Neural cell (in vitro differentiated cells): ENCODE measurements at regions not wholly inside any gene's neighbourhood (a gene's known extent, or its start where the extent isn't known, plus 50 kb on each side); places are given as distances from the start of the nearest gene placed in this dataset.

Experiments
- H2AFZ ChIP-seq: fragments of 200-600, 300-800 bp; sonication (generic), shearing (Covaris generic); 2 replicates; pipeline ENCODE4 v1.6.0; 2014; ENCODE audit warnings: low read depth, mild to moderate bottlenecking, antibody characterized with exemption, low read length, moderate library complexity
- H3F3A ChIP-seq: fragments of 200-600 bp; shearing (Covaris generic); 2 replicates; pipeline ENCODE4 v1.6.1; 2016; ENCODE audit warnings: mild to moderate bottlenecking, moderate library complexity, mixed read lengths, antibody characterized with exemption, low read length; ENCODE audit not compliant: insufficient read depth, poor library complexity, severe bottlenecking
- H3K27ac ChIP-seq: fragments of 200-600, 300-800 bp; sonication (generic), shearing (Covaris generic); 2 replicates; pipeline ENCODE4 v1.5.1; 2014; ENCODE audit warnings: mild to moderate bottlenecking, low read length, moderate library complexity
- H3K27me3 ChIP-seq: fragments of 300-800, 200-600 bp; sonication (generic), shearing (Covaris generic); 2 replicates; pipeline ENCODE4 v1.6.0; 2014; ENCODE audit warnings: mild to moderate bottlenecking, low read depth, low read length, moderate library complexity; ENCODE audit not compliant: insufficient read depth
- H3K36me3 ChIP-seq: fragments of 300-800, 200-600 bp; sonication (generic), shearing (Covaris generic); 2 replicates; pipeline ENCODE4 v1.5.1; 2014; ENCODE audit warnings: mild to moderate bottlenecking, antibody characterized with exemption, low read length, moderate library complexity; ENCODE audit not compliant: insufficient read depth
- H3K4me2 ChIP-seq: fragments of 300-800, 200-600 bp; sonication (generic), shearing (Covaris generic); 2 replicates; pipeline ENCODE4 v1.6.0; 2014; ENCODE audit warnings: mild to moderate bottlenecking, low read length
- H3K4me3 ChIP-seq: fragments of 300-800, 200-600 bp; sonication (generic), shearing (Covaris generic); 2 replicates; pipeline ENCODE4 v1.5.1; 2014; ENCODE audit warnings: mild to moderate bottlenecking, low read length, moderate library complexity
- H3K79me2 ChIP-seq: fragments of 200-600 bp; shearing (Covaris generic); replicated peaks from 2 replicates; pipeline ENCODE4 v1.6.0; 2014; ENCODE audit warnings: mild to moderate bottlenecking, low read length, moderate library complexity; ENCODE audit not compliant: insufficient read depth
- H3K9ac ChIP-seq: fragments of 300-800, 200-600 bp; sonication (generic), shearing (Covaris generic); 2 replicates; pipeline ENCODE4 v1.6.1; 2016; ENCODE audit warnings: mild to moderate bottlenecking, low read length, mixed read lengths
- H3K9me2 ChIP-seq: fragments of 200-600 bp; shearing (Covaris generic); 2 replicates; pipeline ENCODE4 v1.6.1; 2016; ENCODE audit warnings: mild to moderate bottlenecking, low read length, mixed read lengths; ENCODE audit not compliant: insufficient read depth
- H3K9me3 ChIP-seq: fragments of 200-600, 300-800 bp; sonication (generic), shearing (Covaris generic); 2 replicates; pipeline ENCODE4 v1.6.1; 2016; ENCODE audit warnings: mild to moderate bottlenecking, mixed run types, low read length, moderate library complexity, mixed read lengths
- H4K20me1 ChIP-seq: fragments of 200-600 bp; shearing (Covaris generic); 2 replicates; pipeline ENCODE4 v1.6.1; 2016; ENCODE audit warnings: mild to moderate bottlenecking, mixed run types; ENCODE audit not compliant: insufficient read depth
- EP300 ChIP-seq: fragments of 450-650 bp; conservative IDR thresholded peaks from 2 replicates; pipeline ENCODE4 v1.6.1; 2014; ENCODE audit warnings: antibody characterized with exemption, mild to moderate bottlenecking, moderate library complexity; ENCODE audit not compliant: poor library complexity, severe bottlenecking
- EZH2 ChIP-seq: fragments of 200-600, 300-800 bp; shearing (Covaris generic), sonication (generic); IDR thresholded peaks from 2 replicates; pipeline ENCODE4 v1.6.1; 2014; ENCODE audit warnings: antibody characterized with exemption, low read length, borderline replicate concordance, mild to moderate bottlenecking; ENCODE audit not compliant: insufficient read depth, poor library complexity, severe bottlenecking
- MXI1 ChIP-seq: fragments of 450-650 bp; conservative IDR thresholded peaks from 2 replicates; pipeline ENCODE4 v1.6.1; 2014; ENCODE audit warnings: antibody characterized with exemption, mild to moderate bottlenecking; ENCODE audit not compliant: poor library complexity, severe bottlenecking
- POLR2AphosphoS5 ChIP-seq: IDR thresholded peaks from 2 replicates; pipeline ENCODE4 v1.6.1; 2012
- RAD21 ChIP-seq: fragments of 450-650 bp; conservative IDR thresholded peaks from 2 replicates; pipeline ENCODE4 v1.6.1; 2014; ENCODE audit warnings: antibody characterized with exemption, mild to moderate bottlenecking, moderate library complexity
- REST ChIP-seq: IDR thresholded peaks from 2 replicates; pipeline ENCODE4 v1.6.1; 2012; ENCODE audit warnings: borderline replicate concordance
- SMC3 ChIP-seq: fragments of 450-650 bp; conservative IDR thresholded peaks from 2 replicates; pipeline ENCODE4 v1.6.1; 2014; ENCODE audit warnings: antibody characterized with exemption, mild to moderate bottlenecking, moderate library complexity; ENCODE audit not compliant: poor library complexity
- TAF1 ChIP-seq: IDR thresholded peaks from 2 replicates; pipeline ENCODE4 v1.6.1; 2012; ENCODE audit warnings: low read depth
- TF ChIP-seq, protein P1 (sequence below): fragments of 450-650 bp; IDR thresholded peaks from 2 replicates; pipeline ENCODE4 v1.5.1; 2014; ENCODE audit warnings: antibody characterized with exemption, mild to moderate bottlenecking, moderate library complexity; ENCODE audit not compliant: poor library complexity, severe bottlenecking

DNA sequence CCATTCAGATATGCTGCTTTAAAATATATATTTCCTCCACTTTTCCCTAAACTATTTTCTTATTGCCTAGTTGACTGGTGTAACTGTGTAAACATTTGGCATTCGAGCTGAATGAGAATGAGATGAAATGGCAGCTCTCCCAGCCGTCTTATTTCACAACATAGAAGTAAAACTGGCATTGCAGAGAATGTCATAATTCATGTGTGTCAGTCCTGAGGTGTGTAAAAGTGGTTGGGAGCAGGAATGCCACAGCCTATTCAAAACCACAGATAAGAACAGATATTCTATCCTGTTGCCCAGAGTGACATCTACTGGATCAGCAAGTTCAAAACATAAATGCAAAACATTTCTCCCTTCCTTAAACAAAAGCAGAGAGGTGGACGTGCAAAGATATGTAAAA, 565.5 kb upstream of the CHAC2 start:
- Histone ChIP-seq H3K79me2 (no peaks in the 10 kb centered on the region), H3K9me3 (no peaks in the 10 kb centered on the region), H3K27me3 (no peaks in the 10 kb centered on the region), H3K9ac (no peak overlapping the region), H3K4me2 (no peak overlapping the region), H2AFZ (no peak overlapping the region), H3K4me3 (no peak overlapping the region), H4K20me1 (no peaks in the 10 kb centered on the region), H3K36me3 (no peaks in the 10 kb centered on the region), H3K9me2 (no peaks in the 10 kb centered on the region), H3K27ac (no peak overlapping the region), H3F3A (no peaks in the 10 kb centered on the region)
- TF ChIP-seq MXI1 (no peak), EZH2 (no peak), EP300 (peak; percentile 71), SMC3 (peak; percentile 82), TAF1 (no peak), REST (peak; percentile 56), RAD21 (peak; percentile 89), POLR2AphosphoS5 (peak; percentile 12)
- TF ChIP-seq, protein P1, sequence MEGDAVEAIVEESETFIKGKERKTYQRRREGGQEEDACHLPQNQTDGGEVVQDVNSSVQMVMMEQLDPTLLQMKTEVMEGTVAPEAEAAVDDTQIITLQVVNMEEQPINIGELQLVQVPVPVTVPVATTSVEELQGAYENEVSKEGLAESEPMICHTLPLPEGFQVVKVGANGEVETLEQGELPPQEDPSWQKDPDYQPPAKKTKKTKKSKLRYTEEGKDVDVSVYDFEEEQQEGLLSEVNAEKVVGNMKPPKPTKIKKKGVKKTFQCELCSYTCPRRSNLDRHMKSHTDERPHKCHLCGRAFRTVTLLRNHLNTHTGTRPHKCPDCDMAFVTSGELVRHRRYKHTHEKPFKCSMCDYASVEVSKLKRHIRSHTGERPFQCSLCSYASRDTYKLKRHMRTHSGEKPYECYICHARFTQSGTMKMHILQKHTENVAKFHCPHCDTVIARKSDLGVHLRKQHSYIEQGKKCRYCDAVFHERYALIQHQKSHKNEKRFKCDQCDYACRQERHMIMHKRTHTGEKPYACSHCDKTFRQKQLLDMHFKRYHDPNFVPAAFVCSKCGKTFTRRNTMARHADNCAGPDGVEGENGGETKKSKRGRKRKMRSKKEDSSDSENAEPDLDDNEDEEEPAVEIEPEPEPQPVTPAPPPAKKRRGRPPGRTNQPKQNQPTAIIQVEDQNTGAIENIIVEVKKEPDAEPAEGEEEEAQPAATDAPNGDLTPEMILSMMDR = peak; percentile 80

- H3K27ac ChIP-seq = no peak overlapping the region
- H3K79me2 ChIP-seq = no peaks in the 10 kb centered on the region
- H3K36me3 ChIP-seq = no peaks in the 10 kb centered on the region
- no peaks in the 10 kb centered on the region for H3K9me2 ChIP-seq
- no peaks in the 10 kb centered on the region for H3F3A ChIP-seq
- no peak overlapping the region for H3K4me2 ChIP-seq
- H3K27me3 ChIP-seq = no peaks in the 10 kb centered on the region
- H4K20me1 ChIP-seq = no peaks in the 10 kb centered on the region
- no peak overlapping the region for H3K9ac ChIP-seq
- no peaks in the 10 kb centered on the region for H3K9me3 ChIP-seq
- no peak overlapping the region for H3K4me3 ChIP-seq
- H2AFZ ChIP-seq = no peak overlapping the region
- TF ChIP-seq POLR2AphosphoS5 (no peak), RAD21 (no peak), EP300 (no peak), REST (no peak), TAF1 (no peak), MXI1 (no peak), SMC3 (no peak), EZH2 (no peak)
- TF ChIP-seq, protein P1 = no peak
Observed at GRCh38 chr2:53200072-53200471, 567.5 kb upstream of the CHAC2 start.
